Fibroblast of skin of scalp (primary cell): ENCODE measurements at regions not wholly inside any gene's neighbourhood (a gene's known extent, or its start where the extent isn't known, plus 50 kb on each side); places are given as distances from the start of the nearest gene placed in this dataset.
A peak's percentile ranks its signal among the peaks of the same experiment; 100 is the strongest.
"Not testable (repeated sequence)": the region's sequence is repeated elsewhere in the genome, so short reads cannot be mapped to it uniquely, and the experiment has no call there.

ENCODE experiments used
- DNase-seq: peaks from one replicate; pipeline ENCODE4 v3.0.0-alpha.2; 2013

DNA sequence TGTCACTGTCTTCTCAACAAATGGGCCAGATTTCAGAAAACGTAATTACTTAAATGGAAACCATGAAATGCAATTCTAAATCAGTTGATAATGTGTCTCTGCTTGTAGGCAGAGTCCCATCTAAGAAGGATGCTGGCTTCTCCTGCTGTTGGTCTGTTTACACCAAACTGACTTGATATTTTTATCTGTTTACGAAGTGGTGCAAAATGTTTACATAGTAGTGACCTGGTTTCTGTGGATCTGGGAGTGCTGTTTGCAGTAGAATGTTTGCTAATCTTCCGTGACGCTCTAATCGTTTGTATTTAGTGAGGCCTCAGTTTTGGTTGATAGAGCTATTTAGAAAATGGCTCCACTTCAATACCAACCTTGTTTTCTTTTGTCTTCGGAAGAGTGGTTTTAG is 213.5 kb downstream of the VEGFC start:
- no peak for DNase-seq

- DNase-seq = no peak
These were observed 209.4 kb downstream of the VEGFC start for GRCh38 chr4:176583278-176583677.

GRCh38 chr4:176584031-176584606 is 208.6 kb downstream of the VEGFC start:
- DNase-seq = peak; percentile 40

DNA sequence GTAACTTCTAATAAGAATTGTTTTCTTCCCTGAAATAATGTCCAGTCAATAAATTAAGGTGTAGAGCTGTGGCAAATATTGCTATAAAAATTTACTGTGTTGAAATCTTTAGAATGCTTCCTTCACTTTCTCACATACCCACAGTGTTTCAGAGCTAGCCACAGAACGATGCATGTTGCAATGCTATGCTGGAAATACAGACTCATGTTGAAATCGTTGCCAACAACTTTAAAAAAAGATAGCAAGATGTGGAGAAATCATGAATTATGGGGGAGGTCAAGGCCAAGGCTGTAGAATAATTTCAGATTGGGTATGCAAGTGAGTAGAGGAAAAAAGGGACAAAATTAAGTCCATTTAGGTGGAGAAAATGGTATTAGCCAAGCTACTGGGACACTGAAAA is 204.8 kb downstream of the VEGFC start:
- peak; percentile 56 for DNase-seq

GRCh38 chr4:176588436-176588835 is 204.3 kb downstream of the VEGFC start:
- no peak for DNase-seq

- no peak for DNase-seq
These were observed 199.6 kb downstream of the VEGFC start for GRCh38 chr4:176592976-176593670.

DNA sequence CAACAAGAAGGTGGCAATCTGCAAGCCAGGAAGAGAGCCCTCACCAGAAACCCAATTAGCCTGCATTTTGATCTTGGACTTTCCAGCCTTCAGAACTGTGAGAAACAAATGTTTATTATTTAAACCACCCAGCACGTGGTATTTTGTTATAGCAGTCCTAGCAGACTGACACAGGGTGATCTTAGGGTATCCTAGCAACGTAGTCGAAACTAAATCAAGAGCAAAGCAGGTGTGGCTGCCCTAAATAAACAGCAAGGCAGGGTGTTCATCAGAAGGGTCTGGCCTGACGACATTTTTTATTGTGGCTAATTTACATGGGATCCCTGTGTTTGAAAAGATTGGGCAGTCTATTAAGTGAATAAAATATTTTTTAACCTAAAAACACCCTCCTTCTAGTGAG is 198.8 kb downstream of the VEGFC start:
- no peak for DNase-seq

DNA sequence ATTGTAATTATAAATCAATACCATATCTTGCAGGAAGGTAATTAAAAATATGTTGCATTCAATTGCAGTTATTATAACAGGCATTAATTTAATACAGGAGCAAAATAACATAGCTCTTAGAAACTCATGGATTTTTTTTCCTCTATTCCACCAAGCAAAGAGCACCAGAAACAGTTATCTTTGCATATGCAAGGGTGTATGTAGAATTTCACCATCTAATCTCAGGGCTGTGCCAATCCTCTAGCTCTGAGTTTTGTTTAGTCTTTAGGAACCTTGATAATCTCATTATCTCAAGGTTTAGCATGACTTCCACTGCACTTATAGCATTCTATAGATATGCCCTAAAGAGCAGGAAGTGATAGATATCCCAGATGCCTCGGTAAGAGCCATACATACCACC is 197.5 kb downstream of the VEGFC start:
- DNase-seq = no peak

DNA sequence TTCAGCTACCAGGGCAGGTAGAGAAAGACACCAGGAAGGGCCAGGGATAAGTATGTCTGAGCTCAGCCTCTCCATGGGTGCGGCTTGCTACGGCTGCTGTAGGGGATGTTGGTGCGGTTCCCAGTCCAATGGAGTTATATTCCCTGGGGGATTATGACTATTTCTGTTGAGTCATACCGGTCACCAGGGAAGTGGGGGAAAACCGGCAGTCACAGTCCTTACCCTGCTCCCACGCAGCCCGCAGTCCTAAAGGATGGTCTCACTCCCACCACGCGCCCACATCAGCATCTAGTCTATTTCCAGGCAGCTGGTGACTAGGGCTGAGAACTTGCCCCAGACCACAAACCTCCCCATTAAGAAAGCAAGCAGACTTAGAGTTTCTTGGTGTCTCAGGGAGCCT is 191.6 kb downstream of the VEGFC start:
- DNase-seq = peak; percentile 51

- DNase-seq = no peak
These were observed 184.9 kb downstream of the VEGFC start for GRCh38 chr4:176607807-176608206.

- DNase-seq = no peak
These were observed 184.4 kb downstream of the VEGFC start for GRCh38 chr4:176608346-176608745.

DNA sequence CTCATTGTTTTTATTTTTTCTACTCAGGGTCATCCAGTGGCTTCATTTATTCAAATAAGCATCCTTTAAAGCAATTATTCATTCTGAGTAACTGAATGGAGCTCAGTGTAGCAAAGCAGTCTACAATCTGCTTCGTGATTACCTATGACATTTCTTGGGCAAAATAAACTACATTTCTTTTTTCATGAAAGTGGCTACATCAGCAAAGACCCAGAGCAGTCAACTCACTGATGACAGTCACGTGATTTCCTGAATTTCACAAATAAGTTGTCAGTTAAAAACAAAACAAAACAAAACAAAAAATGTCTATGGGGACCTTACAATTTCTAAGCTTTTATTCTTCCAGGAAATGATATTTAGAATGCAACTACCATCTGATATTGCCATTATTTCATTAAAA is 182.1 kb downstream of the VEGFC start:
- DNase-seq = no peak

- no peak for DNase-seq
These were observed 181.3 kb downstream of the VEGFC start for GRCh38 chr4:176611381-176611780.

DNA sequence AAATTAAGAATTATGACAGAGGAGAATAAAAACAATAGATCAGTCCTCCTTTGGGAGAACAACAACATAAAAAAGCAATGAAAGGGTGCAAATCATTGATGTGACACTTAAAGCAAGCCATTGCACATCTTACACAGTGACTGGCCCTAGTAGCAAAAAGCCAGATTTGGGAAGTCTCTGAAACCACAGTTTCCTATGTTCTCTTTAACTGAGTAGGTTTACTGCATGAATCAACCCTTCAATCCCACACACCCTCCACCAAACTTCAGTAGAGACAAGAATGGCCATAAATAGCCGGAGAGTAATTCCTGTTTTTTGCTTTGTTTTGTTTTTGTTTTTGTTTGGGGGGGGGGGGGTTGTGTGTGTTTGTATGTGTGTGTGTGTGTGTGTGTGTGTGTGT is 180.8 kb downstream of the VEGFC start:
- no peak for DNase-seq

DNA sequence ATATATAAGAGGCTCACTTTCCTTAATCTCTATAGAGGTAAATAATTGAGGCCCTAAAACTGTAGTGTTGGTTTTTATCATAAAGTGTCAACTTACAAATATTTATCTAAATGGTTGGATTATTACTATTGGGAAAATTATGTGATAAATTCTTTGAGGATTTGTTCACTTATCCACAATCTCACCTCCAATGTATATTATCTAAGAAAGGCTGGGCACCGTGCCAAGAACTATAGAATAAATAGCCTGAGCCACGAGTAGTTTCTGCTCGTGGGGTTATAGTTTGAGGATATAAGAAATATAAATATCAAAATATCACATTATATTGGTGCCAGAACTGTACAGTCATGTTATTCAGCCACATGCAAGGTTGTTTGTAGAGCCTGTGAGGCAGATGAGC is 177.9 kb downstream of the VEGFC start:
- peak; percentile 9 for DNase-seq

GRCh38 chr4:176616151-176616550 is 176.6 kb downstream of the VEGFC start:
- no peak for DNase-seq

DNA sequence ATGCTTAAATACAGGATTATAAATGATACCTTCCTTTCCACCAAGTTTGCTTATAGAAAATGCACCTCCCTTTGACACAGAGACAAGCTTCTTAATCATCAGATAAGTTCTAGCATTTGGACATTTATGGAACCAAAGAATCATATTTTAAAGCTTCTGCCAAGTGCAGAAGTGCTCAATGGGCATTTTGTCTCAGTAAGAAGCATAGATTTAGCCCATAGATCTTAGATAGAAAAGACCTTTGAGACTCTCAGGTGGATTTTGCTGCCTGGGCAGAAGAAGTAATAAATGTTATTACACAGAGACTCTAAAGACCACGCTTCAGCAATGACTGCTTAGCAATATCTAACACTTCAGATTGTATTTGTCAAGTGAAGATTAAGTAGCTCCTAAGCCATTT is 174.6 kb downstream of the VEGFC start:
- DNase-seq = no peak

GRCh38 chr4:176619430-176619829 is 173.3 kb downstream of the VEGFC start:
- DNase-seq = no peak

- peak; percentile 34 for DNase-seq
These were observed 170.3 kb downstream of the VEGFC start for GRCh38 chr4:176622251-176622948.

GRCh38 chr4:176624983-176625610 is 167.6 kb downstream of the VEGFC start:
- DNase-seq = not testable (repeated sequence)

GRCh38 chr4:176627916-176628315 is 164.8 kb downstream of the VEGFC start:
- DNase-seq = no peak

- no peak for DNase-seq
These were observed 161.1 kb downstream of the VEGFC start for GRCh38 chr4:176631611-176632010.
